ENCODE measurements at regions not wholly inside any gene's neighbourhood (a gene's known extent, or its start where the extent isn't known, plus 50 kb on each side); places are given as distances from the start of the nearest gene placed in this dataset.

DNA sequence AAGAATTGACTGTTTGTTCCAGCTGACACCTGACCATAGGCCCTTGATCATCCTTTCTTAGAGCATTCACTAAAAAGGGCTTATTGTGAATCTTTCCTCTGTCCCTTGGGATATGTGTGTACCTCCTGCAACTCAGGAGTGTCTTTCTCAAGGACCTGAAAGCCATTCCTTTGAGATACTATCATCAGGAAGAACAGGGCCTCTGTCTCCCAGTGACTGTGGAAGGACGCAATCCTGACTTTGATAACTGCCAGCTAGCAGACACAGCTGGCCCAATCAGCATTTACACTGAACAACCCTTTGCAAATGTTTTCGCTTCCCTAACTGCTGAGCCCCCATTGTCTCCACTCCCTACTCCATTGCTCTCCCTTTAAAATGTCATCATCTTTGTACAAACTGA is 144.4 kb downstream of the RMI1 start:
- H3K9me3 ChIP-seq (ENCODE audit: control insufficient read depth, insufficient read depth, low read length): no peaks in the 10 kb centered on the region
- H3K27ac ChIP-seq (ENCODE audit: low read length): no peak overlapping the region
- H3K4me3 ChIP-seq (ENCODE audit: low read length): no peak overlapping the region
- H3K4me1 ChIP-seq (ENCODE audit: control insufficient read depth, insufficient read depth, low read length): no peaks in the 10 kb centered on the region
- no peak for DNase-seq (ENCODE audit: low read depth, low spot score)
- WGBS (ENCODE audit: insufficient coverage, insufficient read length): no CpG with 5 or more reads among the region's 2 CpGs
- H3K36me3 ChIP-seq (ENCODE audit: control insufficient read depth, insufficient read depth, low read length): no peaks in the 10 kb centered on the region
- H3K27me3 ChIP-seq (ENCODE audit: control insufficient read depth, insufficient read depth, low read length): no peaks in the 10 kb centered on the region

DNA sequence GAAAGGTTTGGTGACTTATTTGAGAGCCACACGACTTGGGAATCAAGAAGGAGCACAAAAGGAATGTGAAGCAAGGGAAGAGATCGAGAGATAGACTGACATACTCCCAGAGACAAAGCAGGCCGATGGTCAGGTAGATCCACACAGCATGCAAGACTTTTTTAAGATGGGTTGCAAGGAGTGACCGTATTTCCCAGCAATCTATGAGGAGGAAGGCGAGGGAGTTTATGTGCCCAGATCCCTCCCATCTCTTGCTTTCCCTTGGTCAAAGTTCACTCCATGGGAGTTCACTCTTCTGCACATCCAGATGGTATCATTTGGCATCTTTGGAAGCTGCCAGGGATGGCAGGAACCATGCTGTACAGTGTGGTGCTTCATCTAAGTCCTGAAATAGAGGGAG is 148.9 kb downstream of the RMI1 start:
- WGBS (ENCODE audit: insufficient coverage, insufficient read length): no CpG with 5 or more reads among the region's 5 CpGs
- H3K4me1 ChIP-seq (ENCODE audit: control insufficient read depth, insufficient read depth, low read length): no peaks in the 10 kb centered on the region
- H3K27ac ChIP-seq (ENCODE audit: low read length): no peak overlapping the region
- no peaks in the 10 kb centered on the region for H3K27me3 ChIP-seq (ENCODE audit: control insufficient read depth, insufficient read depth, low read length)
- no peaks in the 10 kb centered on the region for H3K9me3 ChIP-seq (ENCODE audit: control insufficient read depth, insufficient read depth, low read length)
- H3K36me3 ChIP-seq (ENCODE audit: control insufficient read depth, insufficient read depth, low read length): no peaks in the 10 kb centered on the region
- no peak for DNase-seq (ENCODE audit: low read depth, low spot score)
- H3K4me3 ChIP-seq (ENCODE audit: low read length): no peak overlapping the region

DNA sequence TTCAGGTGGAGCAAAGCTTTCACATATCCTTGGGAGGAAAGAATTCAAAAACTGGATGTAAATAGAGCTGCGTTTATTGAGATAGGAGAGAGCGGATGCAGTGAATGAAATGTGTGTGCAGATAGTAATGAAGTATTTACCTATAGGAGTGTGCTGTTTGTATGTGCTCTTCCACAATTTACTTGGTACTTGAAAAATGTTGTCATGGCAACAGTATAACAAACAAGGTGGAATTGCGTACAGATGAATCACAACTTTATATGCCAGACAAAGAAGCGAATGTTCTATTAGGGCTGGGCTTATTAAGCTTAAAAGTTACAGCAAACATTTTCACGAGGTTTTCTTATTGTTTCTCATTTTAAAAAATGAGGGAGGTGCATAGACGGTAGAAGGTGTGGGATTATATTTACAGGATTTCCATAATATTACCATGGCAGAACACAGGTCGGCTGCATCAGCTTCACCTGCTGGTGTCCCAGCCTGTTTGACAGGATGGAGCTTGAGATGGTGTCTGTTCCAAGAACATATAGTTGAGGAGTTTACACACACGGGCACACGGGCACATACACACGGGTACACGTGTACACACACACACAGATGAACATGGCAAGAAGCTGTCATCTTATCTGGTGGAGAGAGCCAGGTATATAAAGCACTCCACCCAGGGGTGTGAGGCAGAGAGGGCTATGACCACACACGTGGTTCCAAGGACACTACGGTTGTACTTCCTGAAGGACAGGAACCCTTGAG is 155.7 kb downstream of the RMI1 start:
- Histone ChIP-seq H3K27me3 (ENCODE audit: control insufficient read depth, insufficient read depth, low read length) (peaks cover 6% of the 10 kb centered on the region; the same call in 1 of the 2 replicates), H3K27ac (ENCODE audit: low read length) (no peak overlapping the region), H3K4me1 (ENCODE audit: control insufficient read depth, insufficient read depth, low read length) (0 out of 2 replicates have a peak, but pooled peaks cover 2% of the 10 kb centered on the region), H3K4me3 (ENCODE audit: low read length) (no peak overlapping the region), H3K9me3 (ENCODE audit: control insufficient read depth, insufficient read depth, low read length) (no peaks in the 10 kb centered on the region), H3K36me3 (ENCODE audit: control insufficient read depth, insufficient read depth, low read length) (no peaks in the 10 kb centered on the region)
- WGBS (ENCODE audit: insufficient coverage, insufficient read length): 100% methylated on average over 2 of the region's 13 CpGs
- no peak for DNase-seq (ENCODE audit: low read depth, low spot score)

DNA sequence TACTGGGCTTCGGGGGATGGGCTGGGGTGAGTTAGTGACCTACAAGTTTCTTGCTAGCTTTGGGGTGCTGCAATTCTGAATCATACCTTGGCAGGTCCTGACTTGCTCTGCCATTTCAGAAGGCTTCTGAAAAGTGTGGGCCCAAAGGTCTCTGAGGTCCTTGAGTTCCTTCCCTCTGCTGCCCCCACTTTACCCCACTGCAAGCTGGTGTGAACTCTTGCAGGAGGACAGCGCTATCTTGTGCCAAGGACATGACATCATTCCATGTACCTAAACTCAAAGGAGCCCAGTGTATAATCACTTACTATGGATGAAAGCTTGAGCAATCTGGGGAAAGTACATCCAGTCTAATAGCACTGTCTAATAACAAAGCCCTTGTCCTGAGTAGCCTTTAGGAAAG is 157.4 kb downstream of the RMI1 start:
- WGBS (ENCODE audit: insufficient coverage, insufficient read length): no CpG with 5 or more reads among the region's 2 CpGs
- Histone ChIP-seq H3K27ac (ENCODE audit: low read length) (no peak overlapping the region), H3K9me3 (ENCODE audit: control insufficient read depth, insufficient read depth, low read length) (no peaks in the 10 kb centered on the region), H3K27me3 (ENCODE audit: control insufficient read depth, insufficient read depth, low read length) (peaks cover 6% of the 10 kb centered on the region; the same call in 1 of the 2 replicates), H3K36me3 (ENCODE audit: control insufficient read depth, insufficient read depth, low read length) (no peaks in the 10 kb centered on the region), H3K4me1 (ENCODE audit: control insufficient read depth, insufficient read depth, low read length) (0 out of 2 replicates have a peak, but pooled peaks cover 2% of the 10 kb centered on the region), H3K4me3 (ENCODE audit: low read length) (no peak overlapping the region)
- no peak for DNase-seq (ENCODE audit: low read depth, low spot score)

DNA sequence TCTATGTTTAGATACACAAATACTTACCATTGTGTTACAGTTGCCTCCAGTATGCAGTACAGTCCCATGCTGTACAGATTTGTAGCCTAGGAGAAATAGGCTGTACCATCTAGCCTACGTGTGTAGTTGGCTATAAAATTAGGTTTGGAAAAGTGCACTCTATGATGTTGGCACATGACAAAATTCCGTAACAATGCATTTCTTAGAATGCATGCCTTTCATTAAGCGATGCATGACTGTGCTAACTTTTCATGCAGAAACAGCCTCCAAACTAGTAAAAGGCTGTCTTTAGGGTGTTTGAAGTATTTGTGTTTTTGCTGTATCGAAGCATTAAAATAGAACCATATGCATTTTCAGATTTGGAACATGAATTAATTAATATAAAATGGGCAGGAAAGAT is 157.9 kb downstream of the RMI1 start:
- DNase-seq (ENCODE audit: low read depth, low spot score): no peak
- Histone ChIP-seq H3K4me1 (ENCODE audit: control insufficient read depth, insufficient read depth, low read length) (0 out of 2 replicates have a peak, but pooled peaks cover 2% of the 10 kb centered on the region), H3K27ac (ENCODE audit: low read length) (no peak overlapping the region), H3K4me3 (ENCODE audit: low read length) (no peak overlapping the region), H3K27me3 (ENCODE audit: control insufficient read depth, insufficient read depth, low read length) (peaks cover 6% of the 10 kb centered on the region; the same call in 1 of the 2 replicates), H3K9me3 (ENCODE audit: control insufficient read depth, insufficient read depth, low read length) (no peaks in the 10 kb centered on the region), H3K36me3 (ENCODE audit: control insufficient read depth, insufficient read depth, low read length) (no peaks in the 10 kb centered on the region)
- WGBS (ENCODE audit: insufficient coverage, insufficient read length): no CpG with 5 or more reads among the region's 4 CpGs

DNA sequence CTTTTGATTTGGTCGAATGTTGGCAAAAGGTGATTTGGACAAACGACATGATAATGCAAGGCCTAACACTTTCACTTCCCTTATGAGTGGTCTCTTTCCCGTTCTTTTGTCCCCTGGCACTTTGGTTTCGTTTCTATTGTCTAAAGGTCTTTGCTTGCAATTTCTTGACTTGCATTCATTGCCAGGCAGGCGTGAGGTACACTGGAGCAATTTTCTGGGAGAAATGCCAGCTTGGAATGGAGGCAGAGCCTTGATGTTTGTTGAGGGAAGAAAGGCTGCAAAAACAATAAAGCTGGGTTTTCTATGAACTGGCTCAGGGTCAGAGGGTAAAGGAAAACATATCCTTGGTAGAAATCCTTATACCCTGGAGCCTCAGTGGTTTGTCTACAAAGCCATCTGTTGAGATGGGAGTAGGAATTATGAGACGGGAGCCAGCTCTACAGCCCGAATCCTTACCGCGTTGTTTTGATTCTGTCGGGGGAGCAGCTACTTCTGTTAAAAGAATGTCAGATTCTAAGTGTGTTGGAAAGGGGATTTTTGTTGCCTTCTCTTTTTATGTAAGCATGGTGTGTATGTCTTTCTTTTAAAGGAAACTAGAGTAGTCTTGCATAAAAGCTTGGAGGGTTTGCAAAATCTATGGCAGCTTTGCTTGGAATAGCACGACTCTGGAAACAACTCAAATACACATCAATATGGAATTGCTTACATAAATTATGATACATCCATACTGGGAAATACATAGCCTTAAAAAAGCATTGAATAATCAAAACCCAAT is 158.9 kb downstream of the RMI1 start:
- DNase-seq (ENCODE audit: low read depth, low spot score): no peak
- H3K27me3 ChIP-seq (ENCODE audit: control insufficient read depth, insufficient read depth, low read length): peaks cover 6% of the 10 kb centered on the region; the same call in 1 of the 2 replicates

DNA sequence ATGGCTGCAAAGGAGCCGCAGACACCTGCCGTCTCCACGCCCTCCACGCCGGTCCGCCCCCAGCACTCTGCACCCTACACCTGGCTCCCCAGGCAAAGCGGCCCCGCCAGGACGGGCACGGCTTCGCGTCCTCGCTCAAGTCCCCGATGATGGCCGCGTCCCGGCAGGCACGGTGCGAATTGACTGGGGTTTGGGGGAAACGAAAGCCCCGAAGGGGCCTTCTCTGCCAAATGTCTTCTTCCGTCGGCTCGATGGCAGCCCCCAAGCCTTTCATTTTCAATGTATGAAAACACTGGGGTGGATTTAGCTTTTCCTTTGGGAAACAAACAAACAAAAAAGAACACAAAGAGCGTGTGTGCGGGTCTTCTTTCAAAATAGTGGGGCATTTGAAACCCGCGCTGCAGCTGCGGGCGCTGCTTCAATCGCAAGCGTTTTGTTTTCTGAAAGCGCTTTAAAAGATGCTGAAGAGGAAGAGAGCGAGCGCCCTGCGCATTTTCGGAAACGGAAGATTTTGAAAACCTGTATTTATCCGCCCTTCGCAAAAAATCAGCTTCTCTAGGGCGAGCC is 160.0 kb downstream of the RMI1 start:
- H3K4me3 ChIP-seq (ENCODE audit: low read length): peak overlapping the region; percentile 5; the same call in 1 of the 2 replicates
- no peak overlapping the region for H3K27ac ChIP-seq (ENCODE audit: low read length)
- H3K27me3 ChIP-seq (ENCODE audit: control insufficient read depth, insufficient read depth, low read length): peaks cover 6% of the 10 kb centered on the region; the same call in 1 of the 2 replicates
- DNase-seq (ENCODE audit: low read depth, low spot score): no peak
- no CpG with 5 or more reads among the region's 41 CpGs for whole genome bisulfite sequencing (ENCODE audit: insufficient coverage, insufficient read length)
- 0 out of 2 replicates have a peak, but pooled peaks cover 2% of the 10 kb centered on the region for H3K4me1 ChIP-seq (ENCODE audit: control insufficient read depth, insufficient read depth, low read length)
- H3K9me3 ChIP-seq (ENCODE audit: control insufficient read depth, insufficient read depth, low read length): no peaks in the 10 kb centered on the region
- H3K36me3 ChIP-seq (ENCODE audit: control insufficient read depth, insufficient read depth, low read length): no peaks in the 10 kb centered on the region

More for the DNA sequence above, 158.9 kb downstream of the RMI1 start:
- Histone ChIP-seq H3K4me3 (ENCODE audit: low read length) (no peak overlapping the region), H3K4me1 (ENCODE audit: control insufficient read depth, insufficient read depth, low read length) (0 out of 2 replicates have a peak, but pooled peaks cover 2% of the 10 kb centered on the region), H3K36me3 (ENCODE audit: control insufficient read depth, insufficient read depth, low read length) (no peaks in the 10 kb centered on the region), H3K9me3 (ENCODE audit: control insufficient read depth, insufficient read depth, low read length) (no peaks in the 10 kb centered on the region), H3K27ac (ENCODE audit: low read length) (no peak overlapping the region)
- WGBS (ENCODE audit: insufficient coverage, insufficient read length): no CpG with 5 or more reads among the region's 11 CpGs

DNA sequence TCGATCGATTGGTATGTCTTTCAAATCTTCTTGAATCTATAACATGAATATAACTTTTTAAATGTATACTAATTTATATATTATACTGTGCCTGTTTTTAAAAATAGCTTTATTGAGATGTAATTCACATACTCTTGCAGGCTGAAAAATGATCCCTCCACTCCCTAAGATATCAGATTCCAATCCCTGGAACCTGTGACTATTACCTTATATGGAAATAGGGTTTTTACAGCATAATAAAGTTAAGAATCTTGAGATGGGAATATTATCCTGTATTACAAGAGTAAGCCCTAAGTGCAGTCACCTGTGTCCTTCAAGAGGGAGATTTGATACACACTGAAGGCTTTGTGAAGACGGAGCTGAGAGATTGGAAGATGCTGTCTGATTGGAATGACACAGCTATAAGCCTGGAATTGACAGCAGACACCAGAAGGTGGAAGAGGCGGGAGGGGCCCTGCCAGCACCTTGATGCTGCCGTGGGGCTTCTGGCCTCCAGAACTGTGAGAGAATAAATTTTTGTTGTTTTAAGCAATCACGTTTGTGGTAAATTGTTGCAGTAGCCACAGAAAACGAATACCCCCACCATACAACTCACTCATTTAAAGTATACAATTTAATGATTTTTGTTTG is 161.3 kb downstream of the RMI1 start:
- WGBS (ENCODE audit: insufficient coverage, insufficient read length): no CpG with 5 or more reads among the region's 7 CpGs
- H3K27me3 ChIP-seq (ENCODE audit: control insufficient read depth, insufficient read depth, low read length): peaks cover 6% of the 10 kb centered on the region; the same call in 1 of the 2 replicates
- no peak for DNase-seq (ENCODE audit: low read depth, low spot score)

DNA sequence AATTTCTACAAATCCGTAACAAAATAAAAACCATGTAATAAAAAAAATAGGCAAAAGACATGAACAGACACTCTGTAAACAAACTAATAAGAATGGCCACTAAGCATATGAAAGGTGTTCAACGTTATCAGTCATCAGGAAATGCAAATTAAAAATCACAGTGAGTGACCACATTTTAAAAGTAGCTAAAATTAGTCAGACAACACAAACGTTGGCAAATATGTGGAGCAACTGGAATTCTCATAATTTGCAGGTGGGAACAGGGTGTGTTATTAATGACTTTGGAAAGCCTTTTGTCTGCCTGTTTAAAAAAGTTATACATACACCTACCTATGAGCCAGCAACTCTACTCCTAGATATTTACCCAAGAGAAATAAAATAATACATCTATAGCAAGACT is 164.4 kb downstream of the RMI1 start:
- no peaks in the 10 kb centered on the region for H3K4me1 ChIP-seq (ENCODE audit: control insufficient read depth, insufficient read depth, low read length)
- H3K27ac ChIP-seq (ENCODE audit: low read length): no peak overlapping the region
- WGBS (ENCODE audit: insufficient coverage, insufficient read length): no CpG with 5 or more reads among the region's 3 CpGs
- H3K4me3 ChIP-seq (ENCODE audit: low read length): no peak overlapping the region
- no peaks in the 10 kb centered on the region for H3K36me3 ChIP-seq (ENCODE audit: control insufficient read depth, insufficient read depth, low read length)
- peaks cover 4% of the 10 kb centered on the region for H3K27me3 ChIP-seq (ENCODE audit: control insufficient read depth, insufficient read depth, low read length)
- DNase-seq (ENCODE audit: low read depth, low spot score): no peak
- H3K9me3 ChIP-seq (ENCODE audit: control insufficient read depth, insufficient read depth, low read length): no peaks in the 10 kb centered on the region

More for the DNA sequence above, 161.3 kb downstream of the RMI1 start:
- no peak overlapping the region for H3K4me3 ChIP-seq (ENCODE audit: low read length)
- 0 out of 2 replicates have a peak, but pooled peaks cover 2% of the 10 kb centered on the region for H3K4me1 ChIP-seq (ENCODE audit: control insufficient read depth, insufficient read depth, low read length)
- no peaks in the 10 kb centered on the region for H3K36me3 ChIP-seq (ENCODE audit: control insufficient read depth, insufficient read depth, low read length)
- H3K9me3 ChIP-seq (ENCODE audit: control insufficient read depth, insufficient read depth, low read length): no peaks in the 10 kb centered on the region
- no peak overlapping the region for H3K27ac ChIP-seq (ENCODE audit: low read length)

DNA sequence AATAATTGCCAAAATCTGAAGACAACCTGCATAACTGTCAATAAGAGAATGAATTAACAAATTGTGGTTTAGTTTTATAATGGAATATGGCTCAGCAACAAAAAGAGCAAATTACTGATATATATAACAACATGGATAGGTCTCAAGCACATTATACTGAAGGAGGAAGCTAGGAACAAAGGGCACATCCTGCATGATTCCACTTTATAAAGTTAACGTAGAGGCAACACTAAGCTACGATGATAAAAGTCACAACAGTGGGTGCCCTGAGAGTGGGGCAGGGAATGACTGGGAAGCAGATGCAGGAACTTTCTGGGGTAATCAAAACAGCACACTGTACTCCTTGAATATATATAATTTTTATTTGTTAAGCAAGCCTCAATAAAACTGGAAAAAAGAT is 165.2 kb downstream of the RMI1 start:
- no CpG with 5 or more reads among the region's 2 CpGs for WGBS (ENCODE audit: insufficient coverage, insufficient read length)
- DNase-seq (ENCODE audit: low read depth, low spot score): no peak
- Histone ChIP-seq H3K4me1 (ENCODE audit: control insufficient read depth, insufficient read depth, low read length) (peaks cover under 1% of the 10 kb centered on the region; the same call in 1 of the 2 replicates), H3K27me3 (ENCODE audit: control insufficient read depth, insufficient read depth, low read length) (peaks cover 6% of the 10 kb centered on the region), H3K4me3 (ENCODE audit: low read length) (no peak overlapping the region), H3K9me3 (ENCODE audit: control insufficient read depth, insufficient read depth, low read length) (no peaks in the 10 kb centered on the region), H3K27ac (ENCODE audit: low read length) (no peak overlapping the region), H3K36me3 (ENCODE audit: control insufficient read depth, insufficient read depth, low read length) (no peaks in the 10 kb centered on the region)
